ENCODE measurements at regions not wholly inside any gene's neighbourhood (a gene's known extent, or its start where the extent isn't known, plus 50 kb on each side); places are given as distances from the start of the nearest gene placed in this dataset.

DNA sequence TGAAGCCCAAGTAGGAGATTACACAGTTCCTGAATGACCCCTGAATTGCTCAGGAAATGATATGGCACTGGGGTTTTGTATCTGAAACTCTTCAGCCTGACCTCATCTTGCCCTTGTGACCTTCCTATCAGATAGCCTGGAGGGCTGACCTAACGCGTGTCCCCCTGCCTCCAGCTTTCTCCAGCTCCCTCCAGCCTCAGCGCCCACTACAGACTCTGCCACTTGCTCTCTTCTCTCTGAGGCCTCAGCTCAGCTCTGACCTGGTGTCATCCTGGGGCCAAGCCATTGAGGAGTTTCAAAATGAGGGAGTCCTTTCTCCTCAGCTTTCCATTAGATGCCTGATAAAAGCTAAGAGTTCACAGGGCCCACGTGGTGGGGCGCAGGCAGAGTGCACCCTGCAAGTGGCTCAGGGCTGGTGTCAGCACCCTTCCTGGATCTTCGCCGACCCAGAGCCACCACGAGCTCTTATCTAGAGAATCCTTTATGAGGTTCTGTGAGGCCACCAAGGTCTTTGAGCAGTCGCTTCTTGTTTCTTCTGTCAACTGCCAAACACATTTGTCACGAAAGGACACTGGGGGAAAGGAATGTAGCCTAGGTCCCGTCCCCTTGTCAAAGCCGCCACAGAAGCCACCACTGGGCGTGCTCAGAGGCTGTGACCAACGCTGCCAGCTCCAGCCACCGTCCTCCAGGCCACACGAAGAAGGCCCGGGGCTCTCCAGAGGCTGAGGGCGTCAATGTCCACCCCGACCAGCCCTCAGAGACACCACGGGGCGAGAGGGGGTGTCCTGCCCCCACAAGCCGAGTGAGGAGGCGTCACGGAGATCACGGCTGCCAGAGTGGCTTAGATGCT is 131.3 kb upstream of the GPC1 start:
- TF ChIP-seq TAF1 (IDR thresholded peaks at IDR 0.05; ENCODE audit: low read depth, low read length) (no peak), POLR2A (IDR thresholded peaks at IDR 0.05; ENCODE audit: low read depth, low read length) (no peak), POU2F2 (IDR thresholded peaks at IDR 0.05; ENCODE audit: low read depth, low read length) (no peak), SPI1 (IDR thresholded peaks at IDR 0.05; ENCODE audit: low read depth, low read length) (no peak), PAX5 (IDR thresholded peaks at IDR 0.05; ENCODE audit: insufficient read depth, low read length, severe bottlenecking) (no peak)
- DNase-seq (ENCODE audit: insufficient read length, low spot score) (no peak), FAIRE-seq (no peak)

- no peak for DNase-seq (ENCODE audit: insufficient read length, low spot score)
- TF ChIP-seq PAX5 (IDR thresholded peaks at IDR 0.05; ENCODE audit: insufficient read depth, low read length, severe bottlenecking) (no peak), POLR2A (IDR thresholded peaks at IDR 0.05; ENCODE audit: low read depth, low read length) (no peak), TAF1 (IDR thresholded peaks at IDR 0.05; ENCODE audit: low read depth, low read length) (no peak), SPI1 (IDR thresholded peaks at IDR 0.05; ENCODE audit: low read depth, low read length) (no peak), POLR2AphosphoS5 (IDR thresholded peaks at IDR 0.05; ENCODE audit: low read depth, low read length) (no peak), POU2F2 (IDR thresholded peaks at IDR 0.05; ENCODE audit: low read depth, low read length) (no peak)
- FAIRE-seq = no peak
These were observed 130.7 kb upstream of the GPC1 start for GRCh38 chr2:240304746-240305161.

DNA sequence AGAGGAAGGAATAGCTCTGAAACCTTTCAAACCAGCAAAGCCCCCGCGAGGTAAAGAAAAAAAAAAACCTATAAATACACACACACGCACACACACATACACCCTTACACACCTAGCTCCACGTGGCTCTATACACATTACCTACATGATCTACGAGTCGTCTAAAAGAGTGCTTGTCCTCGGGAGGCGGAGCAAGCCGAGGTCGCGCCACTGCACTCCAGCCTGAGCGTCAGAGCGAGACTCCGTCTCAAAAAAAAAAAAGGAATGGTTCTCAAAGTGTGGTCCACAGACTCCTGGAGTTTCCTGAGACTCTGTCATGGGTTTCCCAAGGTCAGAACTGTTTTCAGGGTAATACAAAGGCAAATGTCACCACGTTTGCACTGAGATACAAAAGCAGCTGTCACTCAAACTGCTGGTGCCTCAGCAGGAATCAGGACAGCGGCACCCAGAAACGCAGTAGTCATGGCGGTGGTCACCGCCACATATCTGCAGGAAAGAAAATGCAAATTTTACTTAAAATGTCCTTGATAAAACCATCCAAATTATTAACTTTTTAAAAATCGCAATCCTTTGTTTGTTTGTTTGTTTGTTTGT is 130.0 kb upstream of the GPC1 start:
- no peak for DNase-seq (ENCODE audit: insufficient read length, low spot score)
- no peak for FAIRE-seq
- TF ChIP-seq PAX5 (IDR thresholded peaks at IDR 0.05; ENCODE audit: insufficient read depth, low read length, severe bottlenecking) (no peak), TAF1 (IDR thresholded peaks at IDR 0.05; ENCODE audit: low read depth, low read length) (no peak), SPI1 (IDR thresholded peaks at IDR 0.05; ENCODE audit: low read depth, low read length) (no peak), POU2F2 (IDR thresholded peaks at IDR 0.05; ENCODE audit: low read depth, low read length) (no peak), POLR2AphosphoS5 (IDR thresholded peaks at IDR 0.05; ENCODE audit: low read depth, low read length) (no peak), POLR2A (IDR thresholded peaks at IDR 0.05; ENCODE audit: low read depth, low read length) (no peak)

DNA sequence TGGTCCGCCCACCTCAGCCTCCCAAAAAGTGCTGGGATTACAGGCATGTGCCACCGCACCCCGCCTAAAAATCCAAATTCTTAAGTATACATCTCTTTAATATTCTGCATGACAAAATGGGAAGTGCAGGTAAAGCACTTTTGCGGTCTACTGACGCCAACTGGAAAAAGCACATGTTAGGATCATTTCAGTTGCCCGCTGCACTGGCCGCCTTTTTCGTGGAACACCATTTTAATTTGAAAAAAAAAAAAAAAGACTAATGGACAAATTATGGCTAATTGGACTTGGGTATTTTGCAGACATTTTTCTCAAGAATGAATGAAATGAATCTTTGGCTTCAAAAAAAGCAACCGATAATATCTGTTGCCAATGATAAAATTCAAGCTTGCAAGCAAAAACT is 129.3 kb upstream of the GPC1 start:
- FAIRE-seq (no peak), DNase-seq (ENCODE audit: insufficient read length, low spot score) (no peak)
- TF ChIP-seq POLR2AphosphoS5 (IDR thresholded peaks at IDR 0.05; ENCODE audit: low read depth, low read length) (no peak), PAX5 (IDR thresholded peaks at IDR 0.05; ENCODE audit: insufficient read depth, low read length, severe bottlenecking) (no peak), TAF1 (IDR thresholded peaks at IDR 0.05; ENCODE audit: low read depth, low read length) (no peak), POLR2A (IDR thresholded peaks at IDR 0.05; ENCODE audit: low read depth, low read length) (no peak), POU2F2 (IDR thresholded peaks at IDR 0.05; ENCODE audit: low read depth, low read length) (no peak), SPI1 (IDR thresholded peaks at IDR 0.05; ENCODE audit: low read depth, low read length) (no peak)

GRCh38 chr2:240308111-240308651 is 127.3 kb upstream of the GPC1 start:
- DNase-seq (ENCODE audit: insufficient read length, low spot score) (no peak), FAIRE-seq (no peak)
- TF ChIP-seq SPI1 (IDR thresholded peaks at IDR 0.05; ENCODE audit: low read depth, low read length) (no peak), TAF1 (IDR thresholded peaks at IDR 0.05; ENCODE audit: low read depth, low read length) (no peak)

GRCh38 chr2:240309214-240309613 is 126.2 kb upstream of the GPC1 start:
- DNase-seq (ENCODE audit: insufficient read length, low spot score) (no peak), FAIRE-seq (peak; percentile 98)
- TF ChIP-seq PAX5 (IDR thresholded peaks at IDR 0.05; ENCODE audit: insufficient read depth, low read length, severe bottlenecking) = no peak
- no peak for TF ChIP-seq SPI1 (IDR thresholded peaks at IDR 0.05; ENCODE audit: low read depth, low read length)
- TF ChIP-seq POLR2A (IDR thresholded peaks at IDR 0.05; ENCODE audit: low read depth, low read length) = no peak
- no peak for TF ChIP-seq POLR2AphosphoS5 (IDR thresholded peaks at IDR 0.05; ENCODE audit: low read depth, low read length)
- no peak for TF ChIP-seq POU2F2 (IDR thresholded peaks at IDR 0.05; ENCODE audit: low read depth, low read length)
- TF ChIP-seq TAF1 (IDR thresholded peaks at IDR 0.05; ENCODE audit: low read depth, low read length) = no peak

DNA sequence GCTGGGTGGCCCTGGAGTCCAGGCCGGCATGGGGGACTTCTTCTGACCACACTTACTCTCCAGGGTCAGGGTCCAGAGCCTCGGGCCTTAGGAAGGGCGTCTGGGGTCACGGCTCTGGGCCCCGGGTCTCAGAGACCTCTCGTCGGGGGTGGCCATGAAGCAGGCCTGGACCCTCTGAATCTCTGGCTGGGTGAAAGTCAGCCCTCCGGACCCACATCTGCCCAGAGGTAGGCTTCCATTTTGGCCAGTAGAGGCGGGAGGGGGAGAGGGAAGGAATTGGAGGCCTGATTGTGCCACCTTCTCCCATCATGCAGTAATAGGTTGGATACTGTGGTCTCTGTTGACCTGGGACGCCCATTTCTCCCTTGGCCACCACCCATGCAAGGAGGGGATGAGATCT is 125.3 kb upstream of the GPC1 start:
- no peak for FAIRE-seq
- DNase-seq (ENCODE audit: insufficient read length, low spot score) = no peak
- no peak for TF ChIP-seq POU2F2 (IDR thresholded peaks at IDR 0.05; ENCODE audit: low read depth, low read length)
- TF ChIP-seq PAX5 (IDR thresholded peaks at IDR 0.05; ENCODE audit: insufficient read depth, low read length, severe bottlenecking) = no peak
- no peak for TF ChIP-seq SPI1 (IDR thresholded peaks at IDR 0.05; ENCODE audit: low read depth, low read length)
- TF ChIP-seq POLR2AphosphoS5 (IDR thresholded peaks at IDR 0.05; ENCODE audit: low read depth, low read length) = no peak
- no peak for TF ChIP-seq POLR2A (IDR thresholded peaks at IDR 0.05; ENCODE audit: low read depth, low read length)
- no peak for TF ChIP-seq TAF1 (IDR thresholded peaks at IDR 0.05; ENCODE audit: low read depth, low read length)

DNA sequence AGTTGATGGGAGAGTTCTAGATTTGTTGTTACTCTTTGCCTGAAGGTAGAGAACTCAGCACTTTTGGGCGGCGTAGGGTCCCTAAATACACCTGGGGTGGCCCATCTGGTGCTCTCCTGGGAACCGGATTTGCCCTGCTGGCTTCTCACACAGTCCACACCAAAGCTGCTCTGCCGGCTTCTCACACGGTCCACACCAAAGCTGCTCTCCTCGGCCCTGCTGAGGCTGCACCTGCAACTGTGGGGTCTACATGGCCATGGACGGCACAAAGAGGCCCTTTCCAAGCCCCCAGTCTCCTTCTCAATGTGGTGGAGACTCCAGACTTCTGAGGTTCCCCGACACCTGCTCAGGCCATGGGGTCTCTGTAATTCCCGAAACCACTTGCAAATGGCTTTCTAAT is 124.8 kb upstream of the GPC1 start:
- no peak for TF ChIP-seq SPI1 (IDR thresholded peaks at IDR 0.05; ENCODE audit: low read depth, low read length)
- no peak for TF ChIP-seq POU2F2 (IDR thresholded peaks at IDR 0.05; ENCODE audit: low read depth, low read length)
- TF ChIP-seq POLR2AphosphoS5 (IDR thresholded peaks at IDR 0.05; ENCODE audit: low read depth, low read length) = no peak
- TF ChIP-seq PAX5 (IDR thresholded peaks at IDR 0.05; ENCODE audit: insufficient read depth, low read length, severe bottlenecking) = no peak
- TF ChIP-seq POLR2A (IDR thresholded peaks at IDR 0.05; ENCODE audit: low read depth, low read length) = no peak
- TF ChIP-seq TAF1 (IDR thresholded peaks at IDR 0.05; ENCODE audit: low read depth, low read length) = no peak
- FAIRE-seq (no peak), DNase-seq (ENCODE audit: insufficient read length, low spot score) (no peak)

DNA sequence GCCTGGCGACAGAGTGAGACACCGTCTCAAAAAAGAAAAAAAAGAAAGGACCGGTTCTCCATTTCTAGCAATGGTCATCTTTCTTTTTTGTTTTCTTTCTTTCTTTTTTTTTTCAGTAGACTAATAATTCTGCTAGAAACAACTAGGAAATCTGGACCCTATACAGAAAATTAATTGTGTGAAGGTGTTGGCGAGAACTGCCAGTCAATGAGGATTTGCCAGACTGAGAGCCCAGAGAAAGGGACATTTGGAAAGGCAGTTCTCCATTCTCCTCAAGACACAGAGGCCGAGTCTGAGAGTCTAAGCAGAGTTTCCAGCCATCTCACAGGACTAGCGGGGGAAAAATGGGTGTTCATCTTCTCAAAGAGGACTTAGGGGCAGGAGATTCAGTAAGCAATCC is 123.6 kb upstream of the GPC1 start:
- FAIRE-seq (no peak), DNase-seq (ENCODE audit: insufficient read length, low spot score) (no peak)
- TF ChIP-seq TAF1 (IDR thresholded peaks at IDR 0.05; ENCODE audit: low read depth, low read length) (no peak), SPI1 (IDR thresholded peaks at IDR 0.05; ENCODE audit: low read depth, low read length) (no peak), POLR2A (IDR thresholded peaks at IDR 0.05; ENCODE audit: low read depth, low read length) (no peak), POU2F2 (IDR thresholded peaks at IDR 0.05; ENCODE audit: low read depth, low read length) (no peak), POLR2AphosphoS5 (IDR thresholded peaks at IDR 0.05; ENCODE audit: low read depth, low read length) (no peak), PAX5 (IDR thresholded peaks at IDR 0.05; ENCODE audit: insufficient read depth, low read length, severe bottlenecking) (no peak)
